ENCODE measurements at regions not wholly inside any gene's neighbourhood (a gene's known extent, or its start where the extent isn't known, plus 50 kb on each side); places are given as distances from the start of the nearest gene placed in this dataset.
A peak's percentile ranks its signal among the peaks of the same experiment; 100 is the strongest.

- FAIRE-seq (no peak), DNase-seq (ENCODE audit: low spot score) (no peak)
Measured at GRCh38 chr2:217629347-217629746, 373.4 kb downstream of the TNS1 start.

DNA sequence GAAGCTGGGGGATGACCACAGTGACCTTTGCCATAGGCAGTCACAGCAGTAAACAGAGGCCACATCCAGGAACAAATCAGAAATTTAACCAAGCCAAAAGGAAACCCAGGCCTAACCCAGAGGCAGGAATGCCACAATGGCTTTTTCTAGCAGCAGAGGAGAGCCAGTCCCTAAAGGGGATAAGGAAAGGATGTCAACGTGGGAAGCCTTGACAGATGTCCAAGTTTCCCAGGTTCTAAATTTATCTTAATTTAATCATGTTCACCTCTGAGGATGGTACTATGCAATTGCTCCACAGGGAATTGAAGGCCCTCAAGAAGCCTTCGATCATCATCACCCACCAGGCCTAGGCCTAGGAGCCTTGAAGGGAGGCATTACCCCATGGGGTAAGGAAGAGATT lies 374.7 kb downstream of the TNS1 start:
- FAIRE-seq (no peak), DNase-seq (ENCODE audit: low spot score) (no peak)

- DNase-seq (ENCODE audit: low spot score) (no peak), FAIRE-seq (no peak)
Measured at GRCh38 chr2:217626926-217627325, 375.9 kb downstream of the TNS1 start.

DNA sequence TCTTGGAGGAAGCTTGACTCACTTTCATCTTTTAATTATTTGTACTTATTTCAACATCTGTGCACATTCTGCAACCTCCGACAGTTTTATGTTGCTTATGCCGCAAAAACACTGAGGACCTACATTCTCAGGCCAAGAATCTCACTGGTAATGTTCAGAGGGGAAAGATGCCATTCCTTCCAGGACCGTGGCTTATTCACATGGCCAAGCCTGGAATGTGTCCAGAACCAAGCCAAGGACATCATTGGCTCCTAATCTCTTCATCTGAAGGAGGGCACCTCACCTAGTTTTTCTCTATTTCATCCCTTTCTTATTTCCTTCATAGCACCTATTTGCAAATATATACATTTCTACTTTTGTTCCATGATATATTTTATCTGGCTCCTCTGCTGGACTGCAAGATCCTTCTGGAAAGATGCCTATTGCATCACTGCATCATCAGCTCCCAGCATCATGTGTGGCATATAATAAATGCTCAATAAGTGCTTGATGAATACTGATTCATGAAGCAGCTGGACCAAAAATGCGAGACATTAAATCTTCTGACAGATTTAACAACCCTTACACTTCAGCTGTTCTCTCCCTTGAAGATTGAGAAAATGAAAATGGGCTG lies 377.1 kb downstream of the TNS1 start:
- FAIRE-seq (no peak), DNase-seq (ENCODE audit: low spot score) (no peak)

DNA sequence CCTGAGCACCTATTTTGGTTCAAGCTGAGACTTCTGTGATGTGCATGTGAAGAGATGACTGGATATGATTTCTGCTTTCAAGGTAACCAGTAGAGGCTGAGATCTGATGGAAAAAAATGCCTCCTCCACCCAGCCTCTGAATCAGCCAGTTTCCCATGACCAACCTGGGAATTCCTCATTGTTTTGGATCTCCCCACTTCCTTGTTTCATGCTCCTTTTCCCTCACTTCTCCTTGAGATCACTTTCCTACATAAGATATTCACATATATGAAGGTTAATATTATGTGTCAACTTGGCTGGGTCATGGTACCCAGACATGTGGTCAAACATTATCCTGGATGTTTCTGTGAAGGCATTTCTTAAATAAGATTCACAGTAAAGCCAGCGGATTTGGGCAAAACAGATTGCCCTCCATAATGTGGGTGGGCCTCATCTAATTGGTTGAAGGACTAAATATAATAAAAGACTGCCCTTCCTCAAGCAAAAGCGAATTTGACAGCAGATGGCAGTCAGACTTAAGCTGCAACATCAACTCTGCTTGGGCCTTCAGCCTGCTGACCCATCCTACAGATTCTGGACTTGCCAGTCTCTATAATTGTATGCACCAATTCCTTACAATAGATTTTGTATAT lies 379.4 kb downstream of the TNS1 start:
- DNase-seq (ENCODE audit: low spot score) (no peak), FAIRE-seq (no peak)

DNA sequence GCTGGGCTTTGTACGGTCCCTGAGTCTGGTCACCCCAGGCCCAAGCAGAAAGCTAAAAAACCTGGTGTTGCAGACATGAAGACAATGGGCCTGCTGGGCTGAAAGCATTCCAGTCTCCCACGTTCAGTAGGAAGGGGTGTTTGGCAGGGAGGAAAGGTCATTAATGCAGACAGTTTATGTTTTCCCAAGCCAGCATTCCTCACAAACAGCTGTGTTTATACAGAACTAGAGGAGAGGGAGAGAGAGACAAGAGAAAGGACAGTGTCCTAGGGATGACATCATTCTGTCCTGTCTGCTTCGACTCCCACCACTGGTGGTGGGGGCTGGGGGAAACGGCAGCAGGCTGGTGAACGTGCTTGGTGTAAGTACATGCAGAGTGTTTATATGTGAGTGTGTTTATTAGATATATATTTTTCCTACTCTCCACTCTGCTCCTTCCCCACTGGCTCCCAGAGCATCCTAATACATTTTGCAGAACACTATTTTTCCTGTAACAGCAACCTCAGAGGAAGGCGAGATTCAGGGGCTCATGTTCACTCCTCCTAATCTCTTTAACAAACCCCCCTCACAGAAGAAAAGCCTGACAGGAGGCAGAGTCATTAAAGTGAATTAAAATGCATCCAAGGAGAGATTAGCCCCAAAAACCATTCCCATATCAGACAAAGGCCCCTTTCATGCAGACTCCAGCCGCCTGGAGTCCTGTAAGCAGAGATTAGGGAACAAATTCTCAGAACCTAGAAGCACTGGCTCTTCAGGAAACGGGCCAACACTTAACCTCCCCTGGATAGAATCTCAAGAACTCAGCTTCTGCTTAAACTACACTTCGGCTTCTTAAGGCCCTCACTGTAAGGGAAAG lies 380.4 kb downstream of the TNS1 start:
- FAIRE-seq (peak; percentile 48), DNase-seq (ENCODE audit: low spot score) (peak; percentile 62)

DNA sequence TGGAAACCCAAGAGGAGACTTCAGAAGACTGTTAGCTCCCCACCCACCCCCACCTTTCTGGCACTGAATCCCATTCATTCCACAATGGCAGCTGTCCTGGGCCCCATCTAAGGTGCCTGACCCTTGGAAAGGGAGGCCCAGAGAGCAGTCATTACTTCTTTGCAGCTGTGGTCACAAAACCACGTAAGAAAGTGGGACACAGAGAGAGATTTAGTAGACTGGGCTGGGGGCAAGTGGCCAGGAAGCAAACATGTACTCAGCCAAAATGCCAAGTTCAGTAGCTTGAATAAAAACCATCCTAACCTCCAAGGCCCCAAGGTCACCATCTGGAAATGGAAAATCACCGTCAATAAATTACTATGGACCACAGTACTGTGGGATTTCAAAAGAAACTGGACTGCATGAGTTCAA lies 381.4 kb downstream of the TNS1 start:
- FAIRE-seq (no peak), DNase-seq (ENCODE audit: low spot score) (no peak)

GRCh38 chr2:217618744-217619143 lies 384.1 kb downstream of the TNS1 start:
- no peak for DNase-seq (ENCODE audit: low spot score)
- no peak for FAIRE-seq

DNA sequence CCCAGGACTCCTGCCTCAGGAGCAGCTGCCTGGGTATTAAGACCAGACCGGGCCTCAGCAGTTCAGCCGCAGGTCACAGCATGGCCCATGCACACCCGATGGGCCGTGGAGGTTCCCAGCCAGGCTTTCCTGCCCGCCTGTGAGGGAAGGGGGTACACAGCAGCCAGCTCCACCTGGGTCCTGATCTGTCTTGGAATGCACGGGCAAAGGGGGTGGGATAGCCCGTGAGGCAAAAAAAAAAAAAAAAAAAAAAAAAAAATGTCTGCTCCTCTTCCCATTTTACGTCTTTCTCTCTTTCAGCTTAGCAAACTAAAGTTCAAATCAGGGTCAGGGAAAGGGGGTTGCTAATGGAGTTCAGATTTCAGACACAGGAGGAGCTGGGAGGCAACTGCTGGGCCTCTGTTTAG lies 385.2 kb downstream of the TNS1 start:
- FAIRE-seq (no peak), DNase-seq (ENCODE audit: low spot score) (no peak)

GRCh38 chr2:217616936-217617335 lies 385.9 kb downstream of the TNS1 start:
- FAIRE-seq (no peak), DNase-seq (ENCODE audit: low spot score) (no peak)

- FAIRE-seq (no peak), DNase-seq (ENCODE audit: low spot score) (no peak)
Measured at GRCh38 chr2:217615171-217615570, 387.6 kb downstream of the TNS1 start.

- DNase-seq (ENCODE audit: low spot score) (no peak), FAIRE-seq (no peak)
Measured at GRCh38 chr2:217614498-217614897, 388.3 kb downstream of the TNS1 start.

DNA sequence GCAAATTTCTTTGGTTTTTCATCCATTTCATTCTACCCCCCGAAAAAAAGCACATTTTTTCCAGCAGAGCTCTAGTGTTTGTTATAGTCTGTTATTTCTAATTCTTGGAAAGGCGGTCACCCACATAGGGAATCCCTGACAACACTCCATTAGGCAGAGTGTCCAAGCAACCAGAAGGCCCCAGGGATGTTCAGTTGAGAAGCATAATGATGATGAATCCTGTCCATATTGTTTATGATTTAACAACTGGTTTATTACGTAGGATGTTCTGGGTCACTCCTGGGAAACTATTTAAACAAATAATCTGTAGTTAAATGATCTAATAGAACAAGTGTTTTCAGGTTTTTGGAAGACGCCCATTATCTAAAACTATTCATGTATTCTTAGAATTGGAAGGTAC lies 388.7 kb downstream of the TNS1 start:
- DNase-seq (ENCODE audit: low spot score), result no peak
- no peak for FAIRE-seq

GRCh38 chr2:217612920-217613319 lies 389.9 kb downstream of the TNS1 start:
- DNase-seq (ENCODE audit: low spot score) (no peak), FAIRE-seq (no peak)

DNA sequence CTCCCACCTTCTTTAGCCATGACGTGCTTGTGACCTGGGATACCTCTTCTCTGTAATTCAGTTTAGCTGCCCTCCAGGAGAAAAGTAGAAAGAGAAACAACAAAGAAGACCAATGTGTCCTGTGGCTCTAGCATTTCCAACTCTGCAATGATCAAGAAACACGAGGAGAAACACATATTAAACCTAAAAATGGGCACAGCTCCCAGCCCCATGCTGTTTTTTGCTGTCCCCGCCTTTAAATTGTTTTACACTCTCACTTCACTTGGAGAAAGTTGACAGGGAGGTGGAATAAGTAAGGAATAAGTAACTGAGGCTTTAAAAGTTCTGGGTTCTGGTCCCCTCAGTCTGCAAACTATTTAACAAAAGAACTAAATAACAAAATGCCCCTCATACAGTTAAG lies 390.6 kb downstream of the TNS1 start:
- FAIRE-seq, result no peak
- no peak for DNase-seq (ENCODE audit: low spot score)

DNA sequence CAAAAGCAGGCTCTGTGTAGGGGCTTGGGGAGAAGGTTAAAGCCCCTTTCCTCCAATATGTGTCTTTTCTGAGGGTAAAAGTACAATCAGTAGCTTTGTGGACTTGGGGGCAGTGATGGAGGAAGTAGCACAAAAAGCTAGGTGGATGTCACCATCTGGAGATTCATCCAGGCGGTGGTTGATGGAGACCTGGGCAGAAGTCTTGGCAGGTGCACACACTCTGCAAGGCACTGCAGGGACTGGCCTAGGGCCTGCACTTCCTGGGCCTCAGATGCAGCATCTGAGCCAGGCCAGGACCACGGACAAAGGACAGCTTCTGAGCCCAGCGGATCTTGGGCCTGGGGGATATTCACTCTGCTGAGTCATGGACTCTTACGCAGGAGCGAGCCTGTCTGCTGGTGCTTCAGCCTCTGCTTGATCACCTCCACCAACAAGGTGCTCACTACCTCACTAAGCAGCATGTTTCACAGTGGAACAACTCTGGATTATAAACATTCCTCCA lies 391.1 kb downstream of the TNS1 start:
- DNase-seq (ENCODE audit: low spot score) (no peak), FAIRE-seq (no peak)

- FAIRE-seq (no peak), DNase-seq (ENCODE audit: low spot score) (no peak)
Measured at GRCh38 chr2:217611056-217611455, 391.7 kb downstream of the TNS1 start.

DNA sequence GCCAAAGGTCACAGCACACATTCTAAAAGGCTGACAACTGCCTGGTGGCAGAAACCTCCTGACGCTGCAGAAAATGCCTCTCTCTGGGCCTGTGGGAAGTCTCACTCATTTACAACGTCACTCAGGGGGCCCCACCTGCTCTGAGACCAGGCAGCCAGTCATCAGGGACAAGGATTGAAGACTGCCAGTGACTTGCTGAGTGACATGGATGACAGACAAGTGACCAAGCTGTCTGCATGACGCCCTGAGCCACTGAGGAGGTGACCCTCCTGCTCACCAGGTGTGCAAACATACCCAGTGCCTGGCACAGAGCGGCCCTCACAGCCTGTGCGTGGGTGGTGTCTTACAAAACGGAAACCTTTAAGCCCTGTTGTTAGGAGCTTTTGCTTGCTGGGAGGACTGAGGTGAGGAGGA lies 392.4 kb downstream of the TNS1 start:
- no peak for DNase-seq (ENCODE audit: low spot score)
- FAIRE-seq, result no peak

- FAIRE-seq, result no peak
- no peak for DNase-seq (ENCODE audit: low spot score)
Measured at GRCh38 chr2:217609952-217610351, 392.8 kb downstream of the TNS1 start.

DNA sequence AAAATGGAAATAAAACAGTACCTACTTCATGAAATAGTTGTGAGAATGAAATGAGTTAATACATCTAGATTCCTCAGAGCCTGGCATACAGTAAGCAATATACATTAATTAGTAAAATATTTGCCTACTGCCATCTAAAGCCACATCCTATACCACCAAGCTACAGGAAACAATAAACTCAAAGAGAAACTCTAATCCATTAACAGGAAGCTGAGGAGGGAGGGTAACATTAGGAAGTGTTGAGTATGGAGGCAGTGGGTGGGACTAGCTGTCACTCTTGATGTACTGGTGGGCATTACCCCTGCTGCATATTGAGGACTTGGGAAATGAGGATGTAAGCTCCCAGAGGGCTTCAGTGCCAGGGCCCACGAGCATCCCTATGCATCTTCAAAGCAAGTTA lies 396.5 kb downstream of the TNS1 start:
- DNase-seq (ENCODE audit: low spot score) (no peak), FAIRE-seq (no peak)

DNA sequence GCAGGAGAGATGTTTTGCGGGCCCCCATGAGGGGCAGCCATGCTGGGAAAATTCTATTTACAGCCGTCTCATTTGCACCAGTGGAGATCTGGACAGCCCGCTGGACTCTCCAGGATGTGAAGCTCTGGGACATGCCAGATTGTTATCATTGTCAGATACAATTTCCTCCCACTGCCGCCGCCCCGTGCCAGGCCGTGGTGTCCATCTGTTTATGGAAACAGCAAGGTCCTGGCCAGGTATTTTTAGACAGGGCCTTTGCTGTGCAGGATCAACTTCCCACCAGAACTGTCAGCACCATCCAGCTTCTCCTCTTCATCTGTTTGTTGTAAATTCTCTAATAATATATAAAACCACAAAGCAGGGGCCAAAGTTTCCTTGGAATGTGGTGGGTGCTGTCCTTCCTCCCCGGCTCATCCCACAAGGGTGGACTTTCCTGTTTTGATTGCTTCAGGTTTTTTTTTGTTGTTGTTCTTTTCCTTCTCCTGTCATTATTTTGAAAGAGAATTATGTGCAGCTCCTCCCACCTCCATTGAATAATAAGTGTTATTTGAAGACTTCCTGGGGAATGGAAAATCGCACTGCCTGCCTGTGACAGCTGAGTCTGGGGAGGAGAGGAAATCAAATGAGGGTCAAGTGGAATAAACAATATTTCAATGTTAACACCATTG lies 398.1 kb downstream of the TNS1 start:
- DNase-seq (ENCODE audit: low spot score), result no peak
- FAIRE-seq, result no peak

DNA sequence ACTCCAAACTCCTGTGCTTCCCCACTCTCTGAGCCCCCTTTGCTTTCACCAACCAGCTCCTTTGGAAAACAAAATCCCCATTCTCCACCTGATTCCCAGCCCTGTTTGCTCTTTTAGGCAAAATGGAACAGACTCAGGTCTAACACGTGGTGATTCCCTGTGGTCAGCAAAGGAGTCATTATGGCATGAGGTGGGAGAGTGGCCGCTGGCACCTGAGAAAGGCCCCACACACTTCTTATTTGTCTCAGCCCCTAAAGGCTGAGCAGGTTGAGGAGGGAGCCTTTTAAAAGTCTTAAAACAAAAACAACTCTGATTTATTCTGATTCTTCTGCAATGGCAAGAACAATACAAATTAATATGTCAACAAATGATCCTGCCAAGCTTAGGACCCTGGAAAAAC lies 401.2 kb downstream of the TNS1 start:
- FAIRE-seq (no peak), DNase-seq (ENCODE audit: low spot score) (no peak)
